GM12878 (cell line): ENCODE measurements at regions not wholly inside any gene's neighbourhood (a gene's known extent, or its start where the extent isn't known, plus 50 kb on each side); places are given as distances from the start of the nearest gene placed in this dataset.

Experiments
- ATAC-seq: fragments of 200-7000 bp; cut with Tn5 transposase; 3 replicates; pipeline ENCODE4 v1.9.1; 2020; ENCODE audit warnings: mild to moderate bottlenecking, moderate library complexity
- BruUV-seq: library from RNA; stranded (reverse); fragments of 400-500 nt; replicated peaks from 2 replicates; lab custom pipeline; 2021; lab: Mats Ljungman, UMichigan
- CTCF ChIA-PET: fragments of 300-600 bp; sonication (Branson Sonifier 250); formaldehyde crosslinking; extraction: SDS; loops from one replicate; lab custom pipeline; 2021; ENCODE audit warnings: inconsistent platforms; lab: Yijun Ruan, JAX
- POLR2A ChIA-PET: fragments of 350-600 bp; formaldehyde crosslinking; extraction: SDS; loops from one replicate; lab custom pipeline; 2021; ENCODE audit warnings: inconsistent platforms; lab: Charles Lee
- RAD21 ChIA-PET: fragments of 300-600 bp; sonication (Branson Sonifier 250); formaldehyde crosslinking; loops from one replicate; lab custom pipeline; 2023; ENCODE audit warnings: antibody characterized with exemption; ENCODE audit not compliant: unreplicated experiment; lab: Charles Lee
- SMC1A ChIA-PET: fragments of 300-600 bp; sonication (Branson Sonifier 250); formaldehyde crosslinking; loops from one replicate; lab custom pipeline; 2023; ENCODE audit not compliant: unreplicated experiment, uncharacterized antibody; lab: Charles Lee
- DNase-seq: peaks from one replicate; pipeline ENCODE4 v3.0.0-alpha.2; 2011; ENCODE audit warnings: low read depth, low spot score
- FAIRE-seq: peaks from 3 replicates; lab custom pipeline; 2011; peaks lifted over from hg19 to GRCh38; lab: Jason Lieb, UNC
- H2AFZ ChIP-seq: 2 replicates; pipeline ENCODE4 v1.6.0; 2011; ENCODE audit warnings: low read depth, low read length, control low read depth; ENCODE audit not compliant: control insufficient read depth
- H3K27ac ChIP-seq: 2 replicates; pipeline ENCODE4 v1.5.1; 2011; ENCODE audit warnings: control low read depth; ENCODE audit not compliant: control insufficient read depth, insufficient read depth
- H3K27me3 ChIP-seq, 2 experiments: replicated peaks in 1 of 2; 2 replicates each; pipeline versions ENCODE4 v1.6.0 to v1.6.1; 2011; ENCODE audit warnings: low read length in 1 of 2; ENCODE audit not compliant: control insufficient read depth in 2 of 2, insufficient read depth in 2 of 2
- H3K36me3 ChIP-seq, 2 experiments: 2 replicates each; pipeline ENCODE4 v1.5.1; 2011; ENCODE audit warnings: low read length in 1 of 2; ENCODE audit not compliant: control insufficient read depth in 2 of 2, insufficient read depth in 2 of 2
- H3K4me1 ChIP-seq: 2 replicates; pipeline ENCODE4 v1.6.1; 2011; ENCODE audit warnings: mild to moderate bottlenecking, low read length, moderate library complexity, mixed read lengths; ENCODE audit not compliant: control insufficient read depth, insufficient read depth
- H3K4me2 ChIP-seq: 2 replicates; pipeline ENCODE4 v1.6.0; 2011; ENCODE audit warnings: control low read depth; ENCODE audit not compliant: control insufficient read depth, insufficient read depth
- H3K4me3 ChIP-seq: fragments of 200-600 bp; sonication (generic); 2 replicates; pipeline ENCODE4 v1.5.1; 2016
- H3K79me2 ChIP-seq: 2 replicates; pipeline ENCODE4 v1.6.0; 2011; ENCODE audit warnings: low read length; ENCODE audit not compliant: control insufficient read depth, insufficient read depth
- H3K9ac ChIP-seq: 2 replicates; pipeline ENCODE4 v1.8.0; 2011; ENCODE audit warnings: low read length, control low read depth, mixed read lengths; ENCODE audit not compliant: control insufficient read depth, insufficient read depth
- H3K9me3 ChIP-seq: replicated peaks from 3 replicates; pipeline ENCODE4 v1.5.1; 2011; ENCODE audit warnings: mild to moderate bottlenecking, low read length; ENCODE audit not compliant: control insufficient read depth, insufficient read depth
- H4K20me1 ChIP-seq: 2 replicates; pipeline ENCODE4 v1.6.0; 2011; ENCODE audit not compliant: control insufficient read depth, insufficient read depth
- ATF7 ChIP-seq: fragments of 450-650 bp; IDR thresholded peaks from 2 replicates; pipeline ENCODE4 v1.6.1; 2016; ENCODE audit warnings: low read depth, mild to moderate bottlenecking
- HDAC6 ChIP-seq: fragments of 200-600 bp; sonication (generic); IDR thresholded peaks from one replicate; pipeline ENCODE4 v1.8.0; 2017; ENCODE audit warnings: antibody characterized with exemption; ENCODE audit not compliant: unreplicated experiment
- MEF2A ChIP-seq: IDR thresholded peaks from 2 replicates; pipeline ENCODE4 v1.6.1; 2011; ENCODE audit warnings: low read depth, mild to moderate bottlenecking, low read length, moderate library complexity; ENCODE audit not compliant: insufficient read depth
- PAX8 ChIP-seq: fragments of 450-650 bp; IDR thresholded peaks from 2 replicates; pipeline ENCODE4 v1.6.1; 2017; ENCODE audit warnings: mild to moderate bottlenecking, moderate library complexity
- ZNF622 ChIP-seq: fragments of 450-650 bp; IDR thresholded peaks from 2 replicates; pipeline ENCODE4 v1.6.1; 2017; ENCODE audit warnings: mild to moderate bottlenecking, inconsistent platforms
- WGBS: methylation state at CpG from one replicate; pipeline ENCODE4 v1.1.6; 2016; ENCODE audit warnings: low lambda C conversion rate; ENCODE audit not compliant: insufficient replicate concordance, insufficient coverage; ENCODE audit errors: missing lambda C conversion rate; 5-methylcytosine and 5-hydroxymethylcytosine counted together
- in situ Hi-C: fragments of 300-500 bp; cut with MboI; formaldehyde crosslinking; loops from 9 replicates; pipeline ENCODE4 v1.14.3; 2018; ENCODE audit warnings: mixed read lengths
- intact Hi-C: fragments of 100-400 bp; cut with micrococcal nuclease; formaldehyde crosslinking; loops from one replicate; pipeline ENCODE4 v1.14.2; 2022; ENCODE audit not compliant: unreplicated experiment

GRCh38 chr22:22784249-22785039 lies 103.2 kb upstream of the IGLL5 start:
- no peaks in the 10 kb centered on the region for H3K79me2 ChIP-seq
- no peak overlapping the region for H3K9ac ChIP-seq
- intact Hi-C loops (loop anchor here (5.0 kb wide), 1 partner anchor 173 kb away; no protein-coding TSS in a partner anchor), in situ Hi-C loops (loop anchor here (10.0 kb wide), 1 partner anchor 340 kb away; no protein-coding TSS in a partner anchor)
- H3K36me3 ChIP-seq: no peaks in the 10 kb centered on the region
- ChIA-PET RAD21 (interaction anchor here (1.4 kb wide), 1 partner anchor 26 kb away, joined by 3 read pairs; no protein-coding TSS in a partner anchor), CTCF (interaction anchor here (1.0 to 2.9 kb wide), 4 partner anchors 14 to 176 kb away, joined by 3 to 13 read pairs (median 4); no protein-coding TSS in a partner anchor), POLR2A (no interaction called here)
- 8% methylated on average over 3 of the region's 3 CpGs for WGBS
- H3K4me2 ChIP-seq: no peak overlapping the region
- H4K20me1 ChIP-seq: no peaks in the 10 kb centered on the region
- no peak for ATAC-seq
- no peak for DNase-seq
- no peaks in the 10 kb centered on the region for H3K4me1 ChIP-seq
- no peaks in the 10 kb centered on the region for H3K9me3 ChIP-seq
- no peak for FAIRE-seq
- no peak overlapping the region for H3K4me3 ChIP-seq
- no peaks in the 10 kb centered on the region for H3K27me3 ChIP-seq
- H2AFZ ChIP-seq: no peak overlapping the region
- TF ChIP-seq ZNF622 (no peak), ATF7 (no peak), PAX8 (no peak), MEF2A (no peak), HDAC6 (no peak)
- TF ChIP-seq, all 136 proteins: peak for 0
- no peak overlapping the region for H3K27ac ChIP-seq
- SMC1A ChIA-PET: interaction anchor here (1.2 to 1.4 kb wide), 2 partner anchors 158 to 176 kb away, joined by 3 to 4 read pairs; no protein-coding TSS in a partner anchor
- no TSS peak for BruUV-seq
